ENCODE measurements at regions not wholly inside any gene's neighbourhood (a gene's known extent, or its start where the extent isn't known, plus 50 kb on each side); places are given as distances from the start of the nearest gene placed in this dataset.

GRCh38 chrY:19095460-19095859 is 321.9 kb upstream of the HSFY2 start:
- TF ChIP-seq CTCF (IDR thresholded peaks at IDR 0.05) (no peak), POLR2AphosphoS5 (IDR thresholded peaks at IDR 0.05) (no peak), POLR2A (IDR thresholded peaks at IDR 0.05) (no peak)
